Neural progenitor cell (in vitro differentiated cells): ENCODE measurements at regions not wholly inside any gene's neighbourhood (a gene's known extent, or its start where the extent isn't known, plus 50 kb on each side); places are given as distances from the start of the nearest gene placed in this dataset.

Source experiments
- DNase-seq: peaks from one replicate; pipeline ENCODE4 v3.0.0-alpha.2; 2016; ENCODE audit warnings: low spot score
- H2AFZ ChIP-seq: fragments of 200-600 bp; sonication (generic); replicated peaks from 2 replicates; pipeline ENCODE4 v1.6.1; 2016; ENCODE audit warnings: antibody characterized with exemption
- H3F3A ChIP-seq: fragments of 200-600 bp; sonication (generic); 2 replicates; pipeline ENCODE4 v1.6.1; 2016; ENCODE audit warnings: antibody characterized with exemption, low read depth
- H3K27ac ChIP-seq: fragments of 200-600 bp; sonication (generic); 2 replicates; pipeline ENCODE4 v1.5.1; 2016; ENCODE audit warnings: mild to moderate bottlenecking
- H3K27me3 ChIP-seq: fragments of 200-600 bp; sonication (generic); 2 replicates; pipeline ENCODE4 v1.6.1; 2016; ENCODE audit warnings: mild to moderate bottlenecking, moderate library complexity
- H3K36me3 ChIP-seq: fragments of 200-600 bp; sonication (generic); 2 replicates; pipeline ENCODE4 v1.5.1; 2016
- H3K4me1 ChIP-seq: fragments of 200-600 bp; sonication (generic); 2 replicates; pipeline ENCODE4 v1.6.1; 2016; ENCODE audit warnings: mixed run types
- H3K4me2 ChIP-seq: fragments of 200-600 bp; sonication (generic); 2 replicates; pipeline ENCODE4 v1.6.1; 2016
- H3K4me3 ChIP-seq: fragments of 200-600 bp; sonication (generic); 2 replicates; pipeline ENCODE4 v1.5.1; 2016
- H3K79me2 ChIP-seq: fragments of 200-600 bp; sonication (generic); 2 replicates; pipeline ENCODE4 v1.6.1; 2016; ENCODE audit warnings: low read depth
- H3K9ac ChIP-seq: fragments of 200-600 bp; sonication (generic); 2 replicates; pipeline ENCODE4 v1.6.1; 2016
- H3K9me3 ChIP-seq: fragments of 200-600 bp; sonication (generic); 2 replicates; pipeline ENCODE4 v1.5.1; 2016; ENCODE audit warnings: low read depth
- H4K20me1 ChIP-seq: fragments of 200-600 bp; sonication (generic); 2 replicates; pipeline ENCODE4 v1.6.1; 2016; ENCODE audit warnings: low read depth
- H3K27ac Mint-ChIP-seq: 3 replicates; pipeline ENCODE4 v1.8.0; 2021; ENCODE audit warnings: mixed read lengths
- H3K27me3 Mint-ChIP-seq: 2 replicates; pipeline ENCODE4 v1.8.0; 2022; ENCODE audit warnings: low read depth, mild to moderate bottlenecking, inconsistent platforms, moderate library complexity, mixed read lengths; ENCODE audit not compliant: insufficient read depth
- H3K36me3 Mint-ChIP-seq: 3 replicates; pipeline ENCODE4 v1.8.0; 2021; ENCODE audit warnings: mixed read lengths
- H3K4me1 Mint-ChIP-seq: 3 replicates; pipeline ENCODE4 v1.8.0; 2021; ENCODE audit warnings: mixed read lengths
- H3K4me3 Mint-ChIP-seq: 3 replicates; pipeline ENCODE4 v1.8.0; 2021; ENCODE audit warnings: mild to moderate bottlenecking, moderate library complexity, mixed read lengths
- H3K9me3 Mint-ChIP-seq: 3 replicates; pipeline ENCODE4 v1.8.0; 2020; ENCODE audit warnings: mixed read lengths
- CTCF ChIP-seq: fragments of 200-600 bp; sonication (generic); IDR thresholded peaks from 2 replicates; pipeline ENCODE4 v1.5.1; 2017; ENCODE audit warnings: antibody characterized with exemption, mild to moderate bottlenecking
- EZH2 ChIP-seq: fragments of 200-600 bp; sonication (generic); IDR thresholded peaks from 2 replicates; pipeline ENCODE4 v1.6.1; 2017; ENCODE audit warnings: antibody characterized with exemption, mild to moderate bottlenecking, moderate library complexity
- EZH2phosphoT487 ChIP-seq: fragments of 200-600 bp; sonication (generic); IDR thresholded peaks from 2 replicates; pipeline ENCODE4 v1.6.1; 2017; ENCODE audit warnings: antibody characterized with exemption

DNA sequence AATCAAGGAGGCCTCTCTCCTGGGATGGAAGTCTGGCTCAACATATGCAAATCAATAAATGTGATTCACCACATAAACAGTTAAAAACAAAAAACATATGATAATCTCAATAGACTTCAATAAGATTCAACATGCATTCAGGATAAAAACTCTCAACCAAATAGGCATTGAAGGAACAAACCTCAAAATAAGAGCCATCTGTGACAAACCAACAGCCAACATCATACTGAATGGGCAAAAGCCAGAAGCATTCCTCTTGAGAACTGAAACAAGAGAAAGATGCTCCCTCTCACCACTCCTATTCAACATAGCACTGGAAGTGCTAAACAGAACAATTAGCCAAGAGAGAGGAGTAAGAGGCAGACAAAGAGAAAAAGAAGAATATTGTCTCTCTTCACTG lies 54.0 kb upstream of the SEZ6L start:
- H3K9me3 ChIP-seq: no peaks in the 10 kb centered on the region
- Mint-ChIP-seq H3K4me1 (no peaks in the 10 kb centered on the region), H3K4me3 (no peak overlapping the region), H3K27me3 (peaks cover 2% of the 10 kb centered on the region), H3K36me3 (no peaks in the 10 kb centered on the region), H3K27ac (no peak overlapping the region), H3K9me3 (peaks cover 9% of the 10 kb centered on the region)
- H3K4me2 ChIP-seq: peak overlapping the region; percentile 59
- no peak overlapping the region for H2AFZ ChIP-seq
- no peaks in the 10 kb centered on the region for H3K36me3 ChIP-seq
- peaks cover 10% of the 10 kb centered on the region for H3F3A ChIP-seq
- no peak overlapping the region for H3K4me3 ChIP-seq
- DNase-seq: peak; percentile 31
- H3K27ac ChIP-seq: no peak overlapping the region
- H3K27me3 ChIP-seq: peaks cover 24% of the 10 kb centered on the region
- H3K79me2 ChIP-seq: no peaks in the 10 kb centered on the region
- H3K4me1 ChIP-seq: peaks cover 19% of the 10 kb centered on the region
- no peaks in the 10 kb centered on the region for H4K20me1 ChIP-seq
- H3K9ac ChIP-seq: no peak overlapping the region
- TF ChIP-seq EZH2phosphoT487: no peak
- TF ChIP-seq EZH2: no peak
- no peak for TF ChIP-seq CTCF
